ENCODE measurements at regions not wholly inside any gene's neighbourhood (a gene's known extent, or its start where the extent isn't known, plus 50 kb on each side); places are given as distances from the start of the nearest gene placed in this dataset.
"Not testable (repeated sequence)": the region's sequence is repeated elsewhere in the genome, so short reads cannot be mapped to it uniquely, and the experiment has no call there.

DNA sequence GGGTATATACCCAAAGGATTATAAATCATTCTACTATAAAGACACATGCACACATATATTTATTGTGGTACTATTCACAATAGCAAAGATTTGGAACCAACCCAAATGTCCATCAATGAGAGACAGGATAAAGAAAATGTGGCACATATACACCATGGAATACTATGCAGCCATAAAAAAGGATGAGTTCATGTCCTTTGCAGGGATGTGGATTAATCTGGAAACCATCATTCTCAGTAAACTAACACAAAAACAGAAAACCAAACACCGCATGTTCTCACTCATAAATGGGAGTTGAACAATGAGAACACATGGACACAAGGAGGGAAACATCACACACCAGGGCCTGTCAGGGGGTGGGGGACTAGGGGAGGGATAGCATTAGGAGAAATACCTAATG lies 281.4 kb upstream of the TBX18 start:
- not testable (repeated sequence) for FAIRE-seq; DNase-seq (ENCODE audit: insufficient read length, low spot score)

GRCh38 chr6:85044361-85044760 lies 280.0 kb upstream of the TBX18 start:
- FAIRE-seq (no peak), DNase-seq (ENCODE audit: insufficient read length, low spot score) (no peak)

DNA sequence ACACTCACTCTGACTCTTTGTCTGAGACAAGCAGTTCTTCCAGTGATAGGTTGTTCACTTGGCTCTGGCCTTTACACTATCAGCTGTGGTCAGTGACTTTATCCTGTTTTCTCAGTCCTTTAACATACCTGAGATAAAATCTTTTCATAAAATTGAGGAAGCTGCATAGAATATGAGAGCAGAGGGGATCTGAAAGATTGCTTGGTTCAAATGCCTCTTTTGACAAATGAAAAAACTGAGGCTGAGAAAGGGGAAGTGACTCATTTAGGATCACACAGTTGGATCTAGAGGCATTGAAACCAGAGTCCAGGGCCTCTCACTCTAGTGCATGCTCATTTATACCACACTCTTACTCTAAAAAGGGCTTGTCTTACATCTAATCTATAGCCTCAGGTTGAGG lies 277.0 kb upstream of the TBX18 start:
- DNase-seq (ENCODE audit: insufficient read length, low spot score) (no peak), FAIRE-seq (no peak)

- FAIRE-seq = no peak
- DNase-seq (ENCODE audit: insufficient read length, low spot score) = no peak
Observed at GRCh38 chr6:85037221-85037620, 272.8 kb upstream of the TBX18 start.

- DNase-seq (ENCODE audit: insufficient read length, low spot score) (no peak), FAIRE-seq (no peak)
Observed at GRCh38 chr6:85035766-85036165, 271.4 kb upstream of the TBX18 start.

GRCh38 chr6:85033547-85033946 lies 269.1 kb upstream of the TBX18 start:
- no peak for FAIRE-seq
- no peak for DNase-seq (ENCODE audit: insufficient read length, low spot score)

DNA sequence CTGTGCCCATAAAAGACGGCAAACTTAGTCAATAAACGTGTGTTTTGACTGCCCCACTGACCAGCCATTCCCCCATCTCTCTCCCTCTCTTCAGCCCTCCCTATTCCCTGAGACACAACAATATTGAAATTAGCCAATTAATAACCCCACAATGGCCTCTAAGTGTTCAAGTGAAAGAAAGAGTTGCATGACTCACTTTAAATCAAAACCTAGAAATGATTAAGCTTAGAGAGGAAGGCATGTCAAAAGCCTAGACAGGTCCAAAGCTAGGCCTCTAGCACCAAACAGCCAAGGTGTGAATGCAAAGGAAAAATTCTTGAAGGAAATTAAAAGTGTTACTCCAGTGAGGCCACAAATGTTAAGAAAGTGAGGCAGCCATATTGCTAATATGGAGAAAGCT lies 261.6 kb upstream of the TBX18 start:
- FAIRE-seq (no peak), DNase-seq (ENCODE audit: insufficient read length, low spot score) (no peak)

DNA sequence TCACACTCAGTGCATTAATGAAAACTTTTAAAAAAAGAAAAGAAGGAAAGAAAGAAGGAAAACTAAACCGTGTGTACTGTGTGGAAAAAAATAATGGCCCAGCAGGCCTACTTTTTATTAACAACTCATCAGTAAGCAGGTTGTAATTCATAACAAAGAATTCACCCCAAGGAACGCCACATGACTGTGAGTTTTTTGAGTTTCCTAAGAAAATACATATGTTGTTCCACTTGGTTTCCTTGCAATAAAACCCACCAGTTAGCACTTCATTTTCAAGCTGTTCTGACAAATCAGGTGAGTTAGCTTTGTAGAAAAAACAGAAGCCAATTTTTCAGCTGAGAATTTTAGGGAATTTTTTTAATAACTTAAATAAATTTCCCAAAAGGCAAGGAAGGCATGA lies 259.3 kb upstream of the TBX18 start:
- FAIRE-seq = no peak
- DNase-seq (ENCODE audit: insufficient read length, low spot score) = no peak

- no peak for FAIRE-seq
- no peak for DNase-seq (ENCODE audit: insufficient read length, low spot score)
Observed at GRCh38 chr6:85017352-85017751, 253.0 kb upstream of the TBX18 start.

DNA sequence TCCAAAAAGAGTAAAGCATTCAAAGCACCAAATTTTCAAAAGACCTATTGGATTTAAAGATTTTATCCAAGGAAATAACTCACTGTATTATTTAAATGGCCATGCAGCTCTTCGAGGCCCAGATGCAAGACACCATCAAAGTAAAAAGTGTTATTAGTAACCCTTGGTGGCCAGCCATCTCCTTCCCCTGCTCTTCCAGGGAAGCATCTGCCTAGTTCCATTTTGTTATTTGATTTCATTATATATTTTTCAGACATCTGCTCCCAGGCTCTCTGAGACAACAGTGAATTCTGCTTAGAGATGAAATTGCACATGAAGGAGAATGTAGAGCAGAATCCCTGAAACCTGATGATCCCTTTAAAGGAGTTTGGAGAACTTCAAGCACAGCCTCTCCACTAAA lies 252.3 kb upstream of the TBX18 start:
- DNase-seq (ENCODE audit: insufficient read length, low spot score) (no peak), FAIRE-seq (no peak)

DNA sequence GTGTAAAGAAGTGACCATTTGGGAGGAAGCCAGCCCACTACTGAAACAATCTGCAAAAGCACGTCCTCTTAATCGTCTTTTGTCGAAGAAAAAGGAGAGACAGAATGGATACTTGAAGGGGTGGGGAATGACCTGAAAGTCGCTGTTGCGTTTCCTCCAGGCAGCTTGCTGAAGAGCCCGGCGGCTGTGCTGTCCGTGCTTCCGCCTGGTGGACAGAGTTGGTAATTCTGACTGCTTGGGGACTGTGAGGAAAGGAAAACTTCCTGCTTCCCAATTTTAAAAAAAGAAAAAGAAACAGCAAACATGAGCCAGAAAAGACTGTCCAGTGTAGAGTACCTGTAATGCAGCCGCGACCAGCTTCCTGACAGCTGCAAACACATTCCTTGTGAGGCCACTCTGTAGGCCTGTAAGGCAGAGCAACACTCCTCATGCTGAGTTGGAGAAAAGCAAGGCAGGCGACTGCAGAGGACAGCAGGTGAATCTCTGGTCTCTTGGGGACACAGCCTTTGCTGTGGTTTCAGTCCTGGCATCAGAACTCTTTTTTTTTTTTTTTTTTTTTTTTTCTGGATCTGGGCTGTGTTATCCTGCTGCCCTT lies 251.1 kb upstream of the TBX18 start:
- DNase-seq (ENCODE audit: insufficient read length, low spot score) (peak; percentile 4), FAIRE-seq (peak; percentile 40)

DNA sequence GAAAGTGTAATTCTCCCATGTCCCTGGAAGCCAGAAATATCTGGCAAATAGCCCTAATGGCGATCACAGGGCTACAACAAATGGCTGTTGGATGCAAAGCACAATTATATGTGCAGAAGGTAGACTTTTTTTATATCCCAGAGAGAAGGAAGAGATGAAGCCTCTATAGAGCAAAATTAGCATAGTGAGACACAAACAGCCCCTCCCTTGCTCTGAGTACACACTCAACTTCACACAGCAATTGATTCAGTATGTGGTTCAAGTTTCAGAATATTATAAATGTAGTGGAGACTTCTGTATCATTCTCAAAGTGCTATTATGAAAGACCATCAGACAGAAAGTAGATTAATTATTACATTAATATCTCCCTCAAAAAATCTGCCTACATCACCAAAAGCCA lies 246.5 kb upstream of the TBX18 start:
- DNase-seq (ENCODE audit: insufficient read length, low spot score) = no peak
- no peak for FAIRE-seq

GRCh38 chr6:85008296-85009009 lies 244.1 kb upstream of the TBX18 start:
- DNase-seq (ENCODE audit: insufficient read length, low spot score) (no peak), FAIRE-seq (no peak)

DNA sequence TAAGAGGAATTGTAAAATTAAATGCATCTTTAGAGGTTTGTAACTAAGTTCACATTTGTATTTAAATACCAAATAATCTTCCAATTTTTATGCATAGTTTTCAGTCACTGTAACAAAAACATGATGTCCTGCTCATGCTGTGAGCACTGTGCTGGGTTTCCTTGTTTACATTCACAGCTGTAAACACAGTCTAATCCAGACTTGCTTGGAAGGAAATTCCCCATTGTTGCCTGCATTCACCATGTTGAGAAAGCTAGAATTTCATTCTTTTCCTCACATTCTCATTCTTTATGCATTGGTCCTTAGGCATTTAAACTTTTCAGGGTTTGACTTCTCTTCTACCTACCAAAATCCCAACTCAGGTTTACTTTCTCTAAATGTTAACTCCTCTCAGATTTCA lies 242.0 kb upstream of the TBX18 start:
- no peak for FAIRE-seq
- no peak for DNase-seq (ENCODE audit: insufficient read length, low spot score)

GRCh38 chr6:85005494-85005893 lies 241.1 kb upstream of the TBX18 start:
- FAIRE-seq = no peak
- DNase-seq (ENCODE audit: insufficient read length, low spot score) = no peak

DNA sequence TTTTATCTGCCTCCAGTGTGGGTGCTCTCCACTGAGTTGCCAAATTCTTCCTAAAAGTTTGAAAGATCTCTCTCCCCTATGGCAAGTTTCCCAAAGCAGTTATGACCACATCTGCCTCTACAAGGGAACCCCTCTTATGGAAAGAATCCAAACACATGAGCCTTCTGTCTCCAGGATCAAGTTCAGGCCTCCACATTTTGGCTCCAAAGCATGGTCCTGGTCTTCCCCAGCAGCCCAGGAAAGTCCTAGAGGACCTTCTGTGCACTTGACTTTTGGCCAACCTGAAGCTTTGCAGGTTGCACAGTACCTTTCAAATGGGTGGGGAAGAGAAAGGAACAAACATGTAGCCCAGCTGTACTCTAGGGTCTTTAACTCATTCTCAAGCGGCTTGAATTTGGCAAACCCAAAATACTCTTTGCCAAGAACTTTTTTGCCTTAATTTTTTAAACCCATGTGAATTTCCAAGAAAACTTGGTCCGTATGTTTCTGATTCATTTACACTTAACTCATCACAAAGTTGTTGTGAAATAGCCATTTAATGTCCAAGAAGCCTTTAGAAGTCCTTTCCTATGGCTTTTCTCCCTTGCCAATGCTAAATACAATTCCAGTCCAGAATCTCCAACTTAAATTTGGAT lies 240.1 kb upstream of the TBX18 start:
- no peak for DNase-seq (ENCODE audit: insufficient read length, low spot score)
- no peak for FAIRE-seq

GRCh38 chr6:85002847-85003246 lies 238.4 kb upstream of the TBX18 start:
- FAIRE-seq = no peak

GRCh38 chr6:85000001-85000400 lies 235.6 kb upstream of the TBX18 start:
- DNase-seq (ENCODE audit: insufficient read length, low spot score) (no peak), FAIRE-seq (no peak)

More at GRCh38 chr6:85002847-85003246, 238.4 kb upstream of the TBX18 start:
- no peak for DNase-seq (ENCODE audit: insufficient read length, low spot score)

DNA sequence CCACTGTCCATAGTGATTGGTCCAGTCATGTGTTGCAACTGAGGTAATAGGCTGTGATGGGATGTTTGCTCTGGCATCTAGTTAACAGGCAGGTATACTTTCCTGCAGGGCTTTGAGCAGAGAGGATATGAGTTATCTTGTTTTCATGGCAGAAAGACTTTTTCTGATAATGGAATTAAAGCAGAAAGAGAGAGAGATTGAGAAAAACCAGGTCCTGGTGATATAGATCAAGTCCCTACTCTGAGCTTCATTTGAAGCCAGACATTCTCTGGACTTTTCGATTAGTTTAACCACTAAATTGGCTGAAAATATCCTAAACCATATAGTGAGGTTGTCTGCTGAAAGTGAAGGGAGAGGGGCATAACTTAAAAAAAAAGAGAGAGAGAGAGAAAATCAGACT lies 233.8 kb upstream of the TBX18 start:
- FAIRE-seq (no peak), DNase-seq (ENCODE audit: insufficient read length, low spot score) (no peak)

DNA sequence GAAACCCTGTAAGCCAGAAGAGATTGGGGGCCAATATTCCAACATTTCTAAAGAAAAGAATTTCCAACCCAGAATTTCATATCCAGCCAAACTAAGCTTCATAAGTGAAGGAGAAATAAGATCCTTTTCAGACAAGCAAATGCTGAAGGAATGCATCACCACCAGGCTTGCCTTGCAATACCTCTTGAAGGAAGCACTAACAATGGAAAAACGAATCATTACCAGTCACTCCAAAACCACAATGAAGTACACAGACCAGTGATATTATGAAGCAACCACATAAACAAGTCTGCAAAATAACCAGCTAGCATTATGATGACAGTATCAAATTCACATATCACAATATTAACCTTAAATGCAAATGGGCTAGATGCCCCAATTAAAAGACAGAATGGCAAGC lies 224.4 kb upstream of the TBX18 start:
- DNase-seq (ENCODE audit: insufficient read length, low spot score); FAIRE-seq: not testable (repeated sequence)

DNA sequence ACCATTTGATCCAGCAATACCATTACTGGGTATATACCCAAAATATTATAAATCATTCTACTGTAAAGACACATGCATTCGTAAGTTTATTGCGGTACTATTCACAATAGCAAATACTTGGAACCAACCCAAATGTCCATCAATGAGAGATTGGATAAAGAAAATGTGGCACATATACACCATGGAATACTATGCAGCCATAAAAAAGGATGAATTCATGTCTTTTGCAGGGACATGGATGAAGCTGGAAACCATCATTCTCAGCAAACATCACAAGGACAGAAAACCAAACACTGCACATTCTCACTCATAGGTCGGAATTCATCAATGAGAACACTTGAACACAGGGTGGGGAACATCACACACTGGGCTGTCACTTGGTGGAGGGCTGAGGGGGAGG lies 221.1 kb upstream of the TBX18 start:
- not testable (repeated sequence) for FAIRE-seq; DNase-seq (ENCODE audit: insufficient read length, low spot score)

GRCh38 chr6:84979541-84979940 lies 215.1 kb upstream of the TBX18 start:
- no peak for DNase-seq (ENCODE audit: insufficient read length, low spot score)
- no peak for FAIRE-seq
